RKO (cell line): ENCODE measurements at regions not wholly inside any gene's neighbourhood (a gene's known extent, or its start where the extent isn't known, plus 50 kb on each side); places are given as distances from the start of the nearest gene placed in this dataset.
"Not testable (repeated sequence)": the region's sequence is repeated elsewhere in the genome, so short reads cannot be mapped to it uniquely, and the experiment has no call there.

ENCODE experiments used
- DNase-seq: peaks from one replicate; pipeline ENCODE4 v3.0.0-alpha.2; 2016; ENCODE audit warnings: low spot score

DNA sequence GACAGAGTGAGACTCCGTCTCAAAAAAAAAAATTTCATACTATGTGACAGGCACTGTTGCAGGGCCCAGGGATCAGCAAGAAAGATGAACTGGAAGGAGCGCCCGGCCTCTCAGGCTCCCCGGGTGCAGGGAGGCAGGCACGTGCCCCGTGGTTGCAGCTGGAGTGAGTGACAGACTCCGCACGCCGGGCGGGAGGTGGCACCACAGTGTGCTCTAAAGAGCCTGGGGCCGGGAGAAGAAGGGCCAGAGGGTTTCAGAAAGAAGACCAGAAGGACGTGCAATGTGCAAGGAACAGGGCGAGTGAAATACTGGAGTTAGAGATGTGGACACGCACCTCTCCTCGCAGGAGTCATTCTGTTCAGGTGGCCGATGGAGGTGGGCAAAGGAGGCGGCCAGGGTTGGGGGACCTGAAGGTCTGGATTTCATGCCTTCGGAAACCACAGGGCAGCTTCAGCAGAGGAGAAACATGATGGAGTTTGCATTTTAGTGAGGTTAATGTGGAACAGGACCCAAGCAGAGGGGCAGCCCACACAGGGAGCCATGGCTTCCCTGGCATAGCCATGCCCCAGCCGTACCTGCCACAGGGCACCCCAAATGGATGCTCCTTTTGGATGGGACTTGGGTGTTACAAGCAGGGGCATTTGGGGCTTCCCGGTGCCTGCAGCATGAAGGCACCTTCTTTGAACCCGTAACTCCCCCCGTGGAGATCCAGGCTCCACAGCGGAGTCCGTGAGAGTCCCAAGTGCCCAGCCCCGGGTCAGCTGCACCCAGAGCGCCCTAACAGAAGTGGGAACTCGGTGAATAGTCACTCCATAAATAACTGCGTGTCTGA is 226.2 kb downstream of the ERMARD start:
- DNase-seq = no peak

- DNase-seq = peak; percentile 15
Measured at GRCh38 chr6:169976301-169977081, 225.1 kb downstream of the ERMARD start.

DNA sequence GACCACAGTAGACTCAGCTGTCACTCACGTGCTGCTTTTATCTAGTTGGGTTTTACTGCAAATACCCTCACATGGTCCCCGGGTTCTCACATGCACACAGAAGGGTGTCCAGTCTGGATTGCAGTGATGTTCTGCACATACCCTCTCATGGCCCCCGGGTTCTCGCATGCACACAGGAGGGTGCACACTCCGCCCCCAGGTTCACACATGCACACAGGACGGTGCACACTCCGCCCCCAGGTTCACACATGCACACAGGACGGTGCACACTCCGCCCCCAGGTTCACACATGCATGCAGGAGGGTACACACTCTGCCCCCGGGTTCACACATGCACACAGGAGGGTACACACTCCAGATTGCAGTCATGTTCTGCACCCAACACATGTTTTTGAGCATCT is 224.3 kb downstream of the ERMARD start:
- DNase-seq = no peak

- DNase-seq = no peak
Measured at GRCh38 chr6:169975286-169975685, 223.9 kb downstream of the ERMARD start.

DNA sequence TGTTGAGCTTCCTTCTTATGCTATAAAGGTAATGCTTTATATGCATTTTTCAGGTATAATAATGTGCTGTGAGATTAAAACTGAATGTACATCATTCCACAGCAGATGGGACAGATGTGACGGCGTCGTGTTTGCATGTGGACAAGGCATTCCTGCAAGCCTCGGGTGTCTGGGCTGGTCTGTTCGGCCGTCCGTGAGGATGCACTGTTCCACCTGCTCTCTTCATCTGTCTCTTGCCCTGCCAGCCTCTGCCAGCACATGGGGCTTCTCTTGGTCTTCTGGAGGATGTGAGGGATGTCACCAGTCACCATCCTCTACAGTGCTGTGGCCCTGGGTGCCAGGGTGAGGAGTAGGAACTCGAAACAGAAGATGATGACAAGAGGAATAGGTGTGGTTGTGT is 223.2 kb downstream of the ERMARD start:
- DNase-seq = no peak

DNA sequence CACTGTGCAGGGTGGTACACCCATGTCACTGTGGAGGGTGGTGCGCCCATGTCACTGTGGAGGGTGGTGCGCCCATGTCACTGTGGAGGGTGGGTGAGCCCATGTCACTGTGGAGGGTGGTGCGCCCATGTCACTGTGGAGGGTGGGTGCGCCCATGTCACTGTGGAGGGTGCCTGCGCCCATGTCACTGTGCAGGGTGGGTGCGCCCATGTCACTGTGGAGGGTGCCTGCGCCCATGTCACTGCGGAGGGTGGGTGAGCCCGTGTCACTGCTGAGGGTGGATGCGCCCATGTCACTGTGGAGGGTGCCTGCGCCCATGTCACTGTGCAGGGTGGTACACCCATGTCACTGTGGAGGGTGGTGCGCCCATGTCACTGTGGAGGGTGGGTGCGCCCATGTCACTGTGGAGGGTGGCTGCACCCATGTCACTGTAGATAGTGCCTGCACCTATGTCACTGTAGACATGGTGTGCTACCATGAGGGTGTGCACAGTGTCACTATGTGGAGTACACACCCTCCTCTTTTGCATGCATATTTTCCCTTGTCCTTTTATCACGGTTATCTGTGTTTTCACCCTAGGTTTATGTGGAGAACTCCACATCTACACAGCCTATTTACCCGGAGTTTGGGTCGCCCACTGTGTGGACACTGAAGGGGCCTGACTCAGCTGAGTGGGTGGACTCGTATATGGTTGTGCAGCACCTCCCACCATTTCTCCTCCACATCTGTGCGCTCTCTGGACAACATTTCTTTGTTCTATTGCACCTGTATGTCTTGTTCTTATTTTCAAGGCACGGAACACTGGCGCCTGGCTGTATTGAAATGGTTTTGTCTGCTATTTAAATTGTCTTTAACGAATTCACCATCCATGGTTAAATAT is 222.4 kb downstream of the ERMARD start:
- not testable (repeated sequence) for DNase-seq

- no peak for DNase-seq
Measured at GRCh38 chr6:169972736-169973135, 221.3 kb downstream of the ERMARD start.

GRCh38 chr6:169972101-169972651 is 220.8 kb downstream of the ERMARD start:
- DNase-seq = no peak

- DNase-seq = no peak
Measured at GRCh38 chr6:169971081-169971861, 219.8 kb downstream of the ERMARD start.

- no peak for DNase-seq
Measured at GRCh38 chr6:169970306-169970988, 219.0 kb downstream of the ERMARD start.

GRCh38 chr6:169969372-169970099 is 218.1 kb downstream of the ERMARD start:
- DNase-seq = no peak

DNA sequence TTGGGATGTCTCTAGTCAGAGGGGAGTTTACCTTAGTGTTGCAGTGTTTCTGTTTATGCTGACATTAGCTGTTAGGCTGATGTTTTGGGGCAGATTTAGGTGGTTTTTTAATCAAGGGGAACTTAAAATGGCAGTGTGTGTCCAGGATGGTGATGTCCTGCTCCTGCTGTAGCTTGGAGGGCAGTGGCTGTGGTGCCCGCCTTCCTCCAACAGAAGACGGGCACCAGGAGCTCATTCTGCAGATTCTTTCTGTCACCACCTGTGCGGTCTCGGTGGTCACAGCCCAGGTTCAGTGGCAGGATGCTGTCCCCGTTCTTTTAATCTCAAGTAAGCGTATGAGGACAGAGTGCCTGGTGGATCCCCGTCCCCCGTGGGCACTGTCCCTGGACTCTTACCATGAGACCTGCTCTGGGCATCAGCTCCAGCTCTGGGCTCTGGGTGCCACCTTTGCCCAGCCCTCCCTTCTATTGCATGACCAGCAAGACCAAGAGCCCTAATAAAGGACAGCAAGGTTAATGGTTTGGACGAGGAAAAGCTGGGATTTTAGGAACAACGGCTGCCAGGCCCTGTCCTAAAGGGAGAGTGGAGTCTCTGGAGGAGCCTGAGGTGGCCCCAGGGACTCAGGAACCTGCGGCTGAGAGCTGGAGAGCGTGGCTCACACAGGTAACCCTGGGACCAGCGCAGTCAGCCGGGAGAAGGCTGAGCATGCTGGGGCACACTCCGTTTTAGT is 217.3 kb downstream of the ERMARD start:
- DNase-seq = no peak

DNA sequence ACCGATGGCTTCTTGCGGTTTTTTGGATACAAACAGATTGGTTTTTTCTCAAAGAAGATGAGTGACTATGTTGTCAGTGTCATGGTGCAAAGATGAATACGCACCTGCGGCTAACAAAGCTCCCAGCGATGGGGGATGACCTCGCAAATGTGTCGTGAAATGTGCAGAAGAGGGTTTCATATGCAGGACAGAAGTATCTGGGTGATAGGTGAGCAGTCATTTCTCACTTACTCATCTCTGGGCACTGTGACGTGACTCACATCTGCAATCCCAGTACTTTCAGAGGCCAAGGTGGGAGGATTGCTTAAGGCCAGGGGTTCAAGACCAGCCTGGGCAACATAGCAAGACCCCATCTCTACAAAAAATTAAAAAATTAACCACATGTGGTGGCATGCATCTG is 216.3 kb downstream of the ERMARD start:
- DNase-seq = no peak

- no peak for DNase-seq
Measured at GRCh38 chr6:169966312-169967181, 215.1 kb downstream of the ERMARD start.

DNA sequence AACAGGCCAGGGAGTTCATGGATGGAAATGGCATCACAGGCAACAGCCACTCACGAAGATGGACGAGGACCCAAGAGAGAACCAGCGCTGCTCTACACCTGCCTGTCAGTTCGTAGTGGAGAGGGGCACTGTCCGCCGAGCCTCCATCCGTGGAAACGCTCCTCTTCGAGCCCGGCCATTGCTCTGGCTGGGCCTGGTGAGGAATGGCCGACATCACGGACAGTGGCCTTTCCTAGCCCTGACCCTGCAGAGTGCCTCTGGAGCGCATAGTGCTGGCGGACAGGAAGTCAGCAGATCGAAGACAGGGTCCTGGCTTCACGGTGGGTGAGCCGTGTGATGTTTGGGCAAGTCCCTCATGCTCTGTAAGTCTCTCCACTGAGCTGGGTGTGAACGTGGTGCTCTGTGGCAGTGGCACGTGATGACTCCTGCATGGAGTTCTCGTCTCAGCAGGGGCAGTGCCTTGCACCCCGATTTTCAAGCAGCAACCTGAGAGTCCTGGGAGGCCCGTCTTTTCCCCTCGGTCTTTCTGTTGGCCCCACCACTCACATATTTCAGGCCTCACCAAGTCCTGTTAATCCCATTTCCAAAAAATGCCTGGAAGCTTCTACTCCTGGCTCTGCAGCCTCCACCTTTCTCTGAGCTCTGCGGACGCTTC is 214.4 kb downstream of the ERMARD start:
- DNase-seq = no peak

- DNase-seq = no peak
Measured at GRCh38 chr6:169965239-169965638, 213.8 kb downstream of the ERMARD start.

- no peak for DNase-seq
Measured at GRCh38 chr6:169964486-169965180, 213.2 kb downstream of the ERMARD start.
